NCI-H1417 (cell line): ENCODE measurements at regions not wholly inside any gene's neighbourhood (a gene's known extent, or its start where the extent isn't known, plus 50 kb on each side); places are given as distances from the start of the nearest gene placed in this dataset.

Source experiments
- DNase-seq, 3 experiments: peaks; one replicate each; lab custom pipeline; 2025; lab: John Stamatoyannopoulos, UW

DNA sequence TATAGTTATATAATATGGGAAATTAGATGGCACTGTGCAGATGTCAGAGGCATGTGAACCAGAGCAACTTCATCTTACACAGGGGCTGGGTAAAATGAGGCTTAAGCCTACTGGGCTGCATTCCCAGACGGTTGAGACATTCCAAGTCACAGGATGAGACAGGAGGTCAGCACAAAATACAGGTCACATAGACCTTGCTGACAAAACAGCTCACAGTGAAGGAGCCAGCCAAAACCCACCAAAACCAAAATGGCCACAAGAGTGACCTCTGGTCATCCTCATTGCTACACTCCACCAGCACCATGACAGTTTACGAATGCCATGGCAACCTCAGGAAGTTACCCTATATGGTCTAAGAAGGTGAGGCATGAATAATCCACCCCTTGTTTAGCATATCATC, 479.4 kb downstream of the TLR4 start:
- no peak for DNase-seq

DNA sequence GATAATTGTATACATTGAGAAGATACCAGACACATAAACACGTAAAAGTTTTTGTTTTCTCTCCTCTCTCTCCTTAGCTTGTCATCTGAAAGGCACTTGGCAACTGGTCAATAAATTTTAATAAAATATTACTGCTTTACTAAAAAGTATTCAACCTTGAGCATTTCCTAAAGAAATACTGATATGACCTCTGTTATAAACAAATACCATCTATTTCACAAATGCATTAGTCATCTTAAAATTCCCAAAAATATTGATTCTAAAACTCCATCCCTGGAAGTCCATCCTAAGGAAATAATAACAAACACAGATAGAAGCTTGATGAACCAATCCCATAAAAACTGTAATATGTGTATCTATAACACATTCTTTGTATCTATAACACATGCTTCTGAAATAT, 483.2 kb downstream of the TLR4 start:
- no peak for DNase-seq

DNA sequence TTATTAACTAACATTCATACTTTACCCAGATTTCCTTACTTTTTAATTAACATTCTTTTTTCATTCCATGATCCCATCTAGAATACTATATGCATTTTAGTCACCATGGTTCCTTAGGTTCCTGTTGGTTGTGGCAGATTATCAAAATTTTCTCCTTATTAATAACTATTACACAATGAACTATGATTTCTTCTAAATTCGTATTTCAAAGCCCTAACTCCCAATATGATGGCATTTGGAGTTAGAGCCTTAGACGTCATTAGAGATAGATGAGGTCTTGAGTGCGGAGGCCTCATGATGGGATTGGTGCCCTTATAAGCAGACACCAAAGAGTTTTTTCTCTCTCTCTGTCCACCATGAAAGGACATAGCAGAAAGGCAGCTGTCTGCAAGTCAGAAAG, 485.4 kb downstream of the TLR4 start:
- no peak for DNase-seq

DNA sequence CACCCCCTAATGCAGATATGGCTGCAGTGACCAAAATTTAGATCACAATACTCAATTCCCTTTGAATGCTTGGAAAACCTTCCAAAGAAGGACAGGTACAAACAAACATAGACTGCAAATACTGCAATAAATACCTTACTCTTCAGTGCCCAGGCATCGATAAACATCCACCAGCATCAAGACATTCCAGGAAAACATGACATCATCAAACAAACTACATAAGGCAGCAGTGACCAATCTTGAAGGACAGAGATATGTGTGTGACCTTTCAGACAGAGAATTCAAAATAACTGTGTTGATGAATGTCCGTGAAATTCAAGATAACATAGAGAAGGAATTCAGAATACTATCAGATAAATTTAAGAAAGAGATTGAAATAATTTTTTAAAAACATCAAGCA, 488.6 kb downstream of the TLR4 start:
- DNase-seq = no peak

- peak in 2 of 3 experiments; percentile 47 to 87 for DNase-seq
Observed at GRCh38 chr9:118209343-118209742, 505.1 kb downstream of the TLR4 start.

- DNase-seq = peak in 1 of 3 experiments; percentile 26
Observed at GRCh38 chr9:118215549-118215948, 511.3 kb downstream of the TLR4 start.

DNA sequence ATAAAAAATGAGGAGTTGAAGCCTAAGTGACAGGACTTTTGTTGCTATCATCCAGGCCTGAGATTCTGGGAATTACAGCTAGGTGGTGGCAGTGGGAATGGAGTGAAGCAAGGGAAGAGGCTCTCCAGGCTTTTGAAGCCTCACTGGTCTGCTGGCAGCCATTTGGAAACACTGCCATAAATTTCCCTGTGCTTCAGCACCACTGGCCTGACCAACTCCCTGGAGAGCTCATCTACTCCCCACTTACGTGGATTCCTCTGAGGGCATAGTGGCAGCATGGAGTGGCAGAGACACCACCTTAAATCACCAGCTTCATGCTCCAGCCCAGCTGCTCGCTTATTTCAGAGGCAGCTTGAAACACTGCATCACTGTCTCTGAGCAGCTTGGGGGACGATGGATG, 518.2 kb downstream of the TLR4 start:
- peak in 2 of 3 experiments; percentile 48 to 76 for DNase-seq

DNA sequence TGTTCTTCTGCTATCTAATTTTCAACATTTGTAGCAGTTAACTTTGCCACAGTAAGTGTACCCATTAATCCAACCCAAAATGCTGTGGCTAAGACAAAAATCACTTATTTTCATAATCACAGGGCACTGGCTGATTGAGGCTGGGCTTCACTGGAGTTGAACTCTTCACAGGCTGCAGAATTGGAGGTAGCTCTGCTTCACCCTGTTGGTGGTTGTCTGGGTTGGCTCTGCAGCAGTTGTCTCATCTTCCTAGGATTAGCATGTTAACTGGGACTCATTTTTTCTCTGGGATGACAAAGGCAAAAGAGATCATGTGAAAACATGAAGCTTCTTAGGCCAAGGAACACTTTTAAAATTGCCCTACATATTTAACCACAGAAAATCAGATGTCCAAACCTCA, 518.9 kb downstream of the TLR4 start:
- no peak for DNase-seq

DNA sequence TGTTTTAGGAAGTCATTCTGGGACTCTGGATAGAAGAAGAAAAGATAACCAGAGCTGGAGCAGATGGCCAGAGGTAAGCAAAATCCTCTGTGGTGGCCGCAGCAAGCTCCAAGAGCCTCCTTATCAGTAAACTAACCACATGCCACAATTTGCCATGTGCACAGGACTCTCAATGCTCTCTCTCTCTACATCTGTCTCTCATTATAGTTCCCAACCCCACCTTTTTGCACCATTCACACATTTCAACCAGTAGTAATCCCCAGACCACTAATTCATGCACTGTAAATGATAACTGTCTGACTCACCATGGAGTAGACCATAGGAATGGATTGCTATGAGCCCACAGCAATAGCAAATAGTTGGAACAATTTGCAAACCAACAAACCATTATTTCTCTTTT, 526.1 kb downstream of the TLR4 start:
- DNase-seq = no peak

DNA sequence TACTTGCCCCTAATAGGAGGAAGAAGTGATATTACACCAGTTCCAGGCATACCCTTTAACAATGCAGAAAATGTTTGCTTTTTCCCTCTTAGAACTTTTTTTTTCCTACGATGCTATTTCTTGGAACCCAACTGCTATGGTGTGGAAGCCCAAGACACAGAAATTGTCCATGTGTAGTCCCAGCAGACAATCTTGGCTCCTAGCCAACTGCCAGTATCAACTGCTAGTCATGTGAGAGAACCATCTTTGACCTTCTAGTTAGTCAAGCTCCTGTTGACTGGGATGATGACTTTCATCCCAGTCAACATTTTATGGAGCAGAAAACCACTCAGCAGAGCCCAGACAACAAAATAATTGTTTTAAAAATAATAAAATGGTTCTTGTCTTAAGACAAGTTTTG, 532.4 kb downstream of the TLR4 start:
- no peak for DNase-seq

DNA sequence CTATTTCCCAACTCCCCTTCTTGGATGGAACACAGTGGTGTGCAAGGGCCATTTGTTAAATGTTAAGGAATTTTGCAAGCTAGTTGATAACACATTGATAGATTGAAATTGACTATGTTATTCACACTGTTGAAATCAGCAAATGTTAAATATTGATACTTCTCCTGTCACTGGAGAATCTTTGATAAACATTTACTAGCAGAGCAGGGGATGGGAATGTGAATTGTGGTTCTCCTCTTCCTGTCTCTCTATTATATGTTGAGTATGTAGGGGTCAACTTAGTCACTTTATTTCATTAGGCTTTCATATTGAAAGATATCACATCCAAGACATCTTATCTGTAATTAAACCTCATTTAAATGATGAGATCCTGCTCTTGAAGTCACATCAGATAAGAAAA, 533.9 kb downstream of the TLR4 start:
- no peak for DNase-seq

DNA sequence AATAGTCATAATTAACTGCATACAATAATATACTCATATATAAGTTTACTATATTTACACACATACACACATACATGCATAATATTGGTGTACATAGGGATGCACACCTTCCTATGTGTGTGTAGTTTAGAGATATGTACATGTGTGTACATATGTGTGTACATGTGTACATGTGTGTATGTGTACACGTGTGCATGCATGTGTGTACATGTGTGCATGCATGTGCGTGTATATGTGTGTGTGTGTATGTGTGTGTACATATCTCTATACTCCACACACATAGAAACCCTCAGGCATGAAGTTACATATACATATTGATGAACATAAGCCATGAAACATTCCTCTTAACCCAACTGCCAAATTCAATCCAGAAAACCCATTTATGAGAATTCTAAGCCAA, 547.8 kb downstream of the TLR4 start:
- DNase-seq = no peak

- DNase-seq = no peak
Observed at GRCh38 chr9:118262191-118262590, 558.0 kb downstream of the TLR4 start.

DNA sequence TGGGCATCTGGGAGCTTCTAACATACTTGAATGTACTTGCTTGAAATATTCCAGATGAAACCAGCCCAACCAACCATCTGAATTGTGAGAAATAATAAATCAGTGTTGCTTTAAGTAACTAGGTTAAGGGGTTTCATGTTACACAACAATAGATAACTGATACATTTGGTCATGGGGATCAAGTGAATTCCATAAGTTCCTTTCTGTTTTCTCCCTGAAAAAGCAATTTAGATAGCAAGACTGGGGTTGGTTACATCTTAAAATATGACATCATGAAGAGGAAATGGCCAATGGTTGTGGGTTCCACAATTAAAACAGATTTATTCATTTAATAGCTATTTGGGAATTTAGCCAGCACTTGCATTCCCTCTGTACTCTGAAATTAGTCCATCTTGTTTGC, 559.7 kb downstream of the TLR4 start:
- DNase-seq = no peak

DNA sequence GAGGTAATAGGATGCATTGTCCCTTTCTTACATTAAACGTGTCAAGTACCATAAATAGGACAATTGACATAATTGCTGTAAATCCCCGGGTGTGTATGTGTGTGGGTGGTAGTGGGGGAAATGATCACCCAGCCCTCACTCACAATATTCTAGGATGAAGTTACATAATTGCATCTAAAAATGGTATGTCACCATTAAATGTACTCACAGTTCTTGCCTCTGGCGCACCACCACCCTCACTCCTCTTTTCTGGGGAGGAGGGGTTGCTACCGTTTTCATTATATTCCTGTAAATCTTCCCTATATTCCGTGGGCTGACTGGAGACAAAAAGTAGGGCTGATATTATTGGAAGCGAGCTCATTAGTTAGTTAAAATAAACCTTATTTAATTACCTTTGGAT, 563.8 kb downstream of the TLR4 start:
- peak in 2 of 3 experiments; percentile 50 to 91 for DNase-seq

GRCh38 chr9:118269623-118270022, 565.4 kb downstream of the TLR4 start:
- no peak for DNase-seq

DNA sequence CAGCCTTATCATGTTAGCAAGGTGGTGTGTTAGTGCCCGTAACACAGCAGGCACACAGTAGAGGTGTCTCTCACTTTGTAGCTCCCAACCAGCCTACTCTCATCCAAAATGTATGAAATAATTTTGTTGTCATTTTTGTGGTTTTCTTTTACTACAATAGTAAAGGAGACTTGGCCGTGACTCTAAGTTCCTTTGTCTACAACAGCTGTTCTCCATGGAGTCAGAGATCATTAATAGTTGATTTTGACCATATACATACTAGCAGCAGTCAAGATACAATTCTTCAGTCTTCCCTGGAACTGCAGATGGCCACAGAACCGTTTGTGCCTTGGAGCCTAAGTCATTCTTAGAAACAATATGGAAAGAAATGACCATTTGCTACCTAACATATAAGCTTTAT, 567.1 kb downstream of the TLR4 start:
- no peak for DNase-seq

- peak in 1 of 3 experiments; percentile 55 for DNase-seq
Observed at GRCh38 chr9:118271936-118272335, 567.7 kb downstream of the TLR4 start.

DNA sequence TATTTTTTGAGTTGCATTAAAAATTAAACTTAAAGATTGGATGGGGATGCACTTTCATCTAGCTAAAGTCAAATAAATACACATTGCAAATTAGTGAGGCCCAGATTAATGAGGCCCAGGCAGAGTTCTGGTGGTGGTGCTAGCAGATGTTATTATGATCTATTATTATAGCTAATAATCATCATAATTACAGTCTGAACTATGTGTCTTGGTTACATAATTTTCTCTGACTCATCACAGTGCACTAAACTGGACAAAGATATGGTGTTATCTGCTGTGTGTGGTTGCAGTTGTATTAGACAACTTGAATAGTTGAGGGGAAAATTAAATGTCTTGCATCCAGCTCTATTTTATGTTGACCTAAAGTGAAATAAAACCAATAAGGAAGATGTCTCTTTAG, 568.8 kb downstream of the TLR4 start:
- peak in 2 of 3 experiments; percentile 43 to 77 for DNase-seq

- DNase-seq = no peak
Observed at GRCh38 chr9:118276784-118277183, 572.6 kb downstream of the TLR4 start.

GRCh38 chr9:118281772-118282171, 577.6 kb downstream of the TLR4 start:
- peak in 1 of 3 experiments; percentile 11 for DNase-seq

DNA sequence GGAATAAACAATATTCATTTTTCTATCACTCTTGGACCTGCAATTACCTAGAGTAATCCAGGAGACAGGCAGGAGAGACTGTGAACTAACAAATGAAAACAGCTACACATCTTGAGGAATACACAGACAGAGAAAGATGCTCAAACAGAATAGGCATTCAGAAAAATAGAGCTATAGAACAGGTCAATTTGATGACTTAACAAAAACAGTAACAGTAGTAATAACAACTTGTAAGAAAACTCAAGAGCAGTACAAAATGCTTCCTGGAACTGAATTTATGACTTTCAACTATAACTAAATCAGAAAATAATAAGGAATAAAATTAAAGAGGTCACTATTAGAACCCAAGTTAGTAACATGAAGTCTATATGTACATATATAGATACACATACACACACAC, 579.3 kb downstream of the TLR4 start:
- no peak for DNase-seq

DNA sequence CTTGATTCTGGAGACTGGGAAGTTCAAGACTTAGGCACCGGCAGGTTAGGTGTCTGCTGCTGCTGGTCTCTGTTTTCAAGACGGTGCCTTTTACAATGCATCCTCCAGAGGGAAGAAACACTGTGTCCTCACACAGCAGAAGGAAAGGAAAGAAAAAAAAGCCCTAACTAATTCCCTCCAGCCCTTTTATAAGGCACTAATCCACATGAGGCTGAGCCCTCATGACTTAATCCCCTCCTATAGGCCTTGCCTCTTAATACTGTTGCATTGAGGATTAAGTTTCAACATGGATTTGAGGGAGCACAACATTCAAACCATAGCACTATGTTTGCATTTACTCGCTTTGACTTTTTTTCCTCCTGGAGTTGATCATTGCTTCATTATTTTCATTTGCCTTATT, 585.9 kb downstream of the TLR4 start:
- no peak for DNase-seq

DNA sequence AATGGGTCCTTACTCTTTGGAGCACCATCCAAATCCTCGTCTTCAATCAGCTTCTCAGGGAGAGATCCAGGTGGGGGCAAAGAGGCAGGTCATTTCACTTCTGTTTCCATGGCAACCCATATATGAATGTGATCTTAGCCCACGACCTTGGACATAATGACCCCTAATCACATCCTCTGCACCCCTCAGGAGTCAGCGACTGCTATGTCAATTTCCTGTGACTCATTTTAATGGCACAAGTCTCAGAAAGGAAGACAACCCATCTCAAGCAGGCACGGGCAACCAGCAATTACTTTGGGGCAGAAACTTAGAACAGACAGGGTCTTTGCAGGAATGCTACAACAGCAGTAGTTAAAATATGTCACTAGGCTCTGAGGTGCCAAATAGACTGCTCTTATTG, 591.2 kb downstream of the TLR4 start:
- DNase-seq = peak in 1 of 3 experiments; percentile 58

GRCh38 chr9:118302721-118303120, 598.5 kb downstream of the TLR4 start:
- DNase-seq = no peak
